ENCODE measurements at regions not wholly inside any gene's neighbourhood (a gene's known extent, or its start where the extent isn't known, plus 50 kb on each side); places are given as distances from the start of the nearest gene placed in this dataset.

DNA sequence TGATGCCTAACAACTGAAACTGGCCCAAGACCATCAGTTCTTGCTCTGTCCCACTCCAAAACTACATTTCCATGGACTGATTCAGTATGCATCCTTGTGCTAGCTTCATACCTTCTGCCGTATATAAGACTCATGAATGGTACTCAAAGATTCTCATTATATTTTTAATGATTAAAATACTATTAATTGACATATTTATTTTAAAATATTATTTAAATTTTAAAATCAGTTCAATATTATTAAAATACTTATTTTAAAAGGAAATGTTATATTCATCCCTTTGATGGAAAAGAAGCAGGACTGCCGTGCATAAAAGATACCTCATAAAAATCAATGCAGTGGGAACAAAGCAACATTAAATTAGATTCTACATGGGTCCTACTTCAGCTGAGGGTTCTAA lies 153.4 kb downstream of the AXIN2 start:
- ATAC-seq (no peak), DNase-seq (no peak)
- Mint-ChIP-seq H3K36me3 (ENCODE audit: low read depth) (no peaks in the 10 kb centered on the region), H3K27me3 (no peaks in the 10 kb centered on the region), H3K4me1 (ENCODE audit: low read depth) (no peaks in the 10 kb centered on the region), H3K9me3 (peaks cover 2% of the 10 kb centered on the region), H3K27ac (no peak overlapping the region), H3K4me3 (no peak overlapping the region)
- ChIA-PET POLR2A (no interaction called here), CTCF (no interaction called here)
- TF ChIP-seq, protein P1, sequence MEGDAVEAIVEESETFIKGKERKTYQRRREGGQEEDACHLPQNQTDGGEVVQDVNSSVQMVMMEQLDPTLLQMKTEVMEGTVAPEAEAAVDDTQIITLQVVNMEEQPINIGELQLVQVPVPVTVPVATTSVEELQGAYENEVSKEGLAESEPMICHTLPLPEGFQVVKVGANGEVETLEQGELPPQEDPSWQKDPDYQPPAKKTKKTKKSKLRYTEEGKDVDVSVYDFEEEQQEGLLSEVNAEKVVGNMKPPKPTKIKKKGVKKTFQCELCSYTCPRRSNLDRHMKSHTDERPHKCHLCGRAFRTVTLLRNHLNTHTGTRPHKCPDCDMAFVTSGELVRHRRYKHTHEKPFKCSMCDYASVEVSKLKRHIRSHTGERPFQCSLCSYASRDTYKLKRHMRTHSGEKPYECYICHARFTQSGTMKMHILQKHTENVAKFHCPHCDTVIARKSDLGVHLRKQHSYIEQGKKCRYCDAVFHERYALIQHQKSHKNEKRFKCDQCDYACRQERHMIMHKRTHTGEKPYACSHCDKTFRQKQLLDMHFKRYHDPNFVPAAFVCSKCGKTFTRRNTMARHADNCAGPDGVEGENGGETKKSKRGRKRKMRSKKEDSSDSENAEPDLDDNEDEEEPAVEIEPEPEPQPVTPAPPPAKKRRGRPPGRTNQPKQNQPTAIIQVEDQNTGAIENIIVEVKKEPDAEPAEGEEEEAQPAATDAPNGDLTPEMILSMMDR (IDR thresholded peaks at IDR 0.05): no peak
- intact Hi-C loops (cut with micrococcal nuclease): no loop called here

- no peak overlapping the region for H3K27ac Mint-ChIP-seq
- DNase-seq (no peak), ATAC-seq (no peak)
- H3K4me3 Mint-ChIP-seq: no peak overlapping the region
- peaks cover under 1% of the 10 kb centered on the region for H3K4me1 Mint-ChIP-seq (ENCODE audit: low read depth)
- POLR2A ChIA-PET: no interaction called here
- intact Hi-C loops (cut with micrococcal nuclease): no loop called here
- no peaks in the 10 kb centered on the region for H3K36me3 Mint-ChIP-seq (ENCODE audit: low read depth)
- H3K27me3 Mint-ChIP-seq: peaks cover under 1% of the 10 kb centered on the region
- CTCF ChIA-PET: no interaction called here
- peaks cover 2% of the 10 kb centered on the region for H3K9me3 Mint-ChIP-seq
- TF ChIP-seq, protein P1 (IDR thresholded peaks at IDR 0.05): no peak
Measured at GRCh38 chr17:65407017-65407416, 154.4 kb downstream of the AXIN2 start.

- intact Hi-C loops (cut with micrococcal nuclease): no loop called here
- peaks cover 3% of the 10 kb centered on the region for H3K27me3 Mint-ChIP-seq
- H3K9me3 Mint-ChIP-seq: peaks cover 2% of the 10 kb centered on the region
- CTCF ChIA-PET: no interaction called here
- no peaks in the 10 kb centered on the region for H3K36me3 Mint-ChIP-seq (ENCODE audit: low read depth)
- ATAC-seq: no peak
- H3K27ac Mint-ChIP-seq: no peak overlapping the region
- TF ChIP-seq, protein P1 (IDR thresholded peaks at IDR 0.05): no peak
- DNase-seq: no peak
- peaks cover 3% of the 10 kb centered on the region for H3K4me1 Mint-ChIP-seq (ENCODE audit: low read depth)
- POLR2A ChIA-PET: no interaction called here
- H3K4me3 Mint-ChIP-seq: no peak overlapping the region
Measured at GRCh38 chr17:65406552-65406951, 154.9 kb downstream of the AXIN2 start.

GRCh38 chr17:65405563-65405962 lies 155.9 kb downstream of the AXIN2 start:
- Mint-ChIP-seq H3K36me3 (ENCODE audit: low read depth) (no peaks in the 10 kb centered on the region), H3K27me3 (peaks cover 4% of the 10 kb centered on the region), H3K27ac (no peak overlapping the region), H3K4me1 (ENCODE audit: low read depth) (peaks cover 3% of the 10 kb centered on the region), H3K9me3 (no peaks in the 10 kb centered on the region), H3K4me3 (no peak overlapping the region)
- intact Hi-C loops (cut with micrococcal nuclease): no loop called here
- CTCF ChIA-PET: no interaction called here
- ATAC-seq: no peak
- POLR2A ChIA-PET: no interaction called here
- DNase-seq: no peak
- TF ChIP-seq, protein P1 (IDR thresholded peaks at IDR 0.05): no peak

- H3K9me3 Mint-ChIP-seq: no peaks in the 10 kb centered on the region
- ATAC-seq (no peak), DNase-seq (no peak)
- peaks cover 9% of the 10 kb centered on the region for H3K27me3 Mint-ChIP-seq
- TF ChIP-seq, protein P1 (IDR thresholded peaks at IDR 0.05): no peak
- H3K36me3 Mint-ChIP-seq (ENCODE audit: low read depth): no peaks in the 10 kb centered on the region
- CTCF ChIA-PET: no interaction called here
- POLR2A ChIA-PET: no interaction called here
- peaks cover 3% of the 10 kb centered on the region for H3K4me1 Mint-ChIP-seq (ENCODE audit: low read depth)
- intact Hi-C loops (cut with micrococcal nuclease): no loop called here
- no peak overlapping the region for H3K4me3 Mint-ChIP-seq
- no peak overlapping the region for H3K27ac Mint-ChIP-seq
Measured at GRCh38 chr17:65404761-65405160, 156.7 kb downstream of the AXIN2 start.

Measured in activated CD8-positive, alpha-beta T cell treated with anti-CD3 and anti-CD28 coated beads for 36 hours (primary cell).